Parathyroid adenoma (tissue), 2 donors: ENCODE measurements at regions not wholly inside any gene's neighbourhood (a gene's known extent, or its start where the extent isn't known, plus 50 kb on each side); places are given as distances from the start of the nearest gene placed in this dataset.

Experiments used
- H2AFZ ChIP-seq: fragments of 300-600 bp; sonication (generic); one replicate; pipeline ENCODE4 v1.7.0; 2017; ENCODE audit warnings: antibody characterized with exemption, mild to moderate bottlenecking
- H3K27ac ChIP-seq: fragments of 300-600 bp; sonication (generic); one replicate; pipeline ENCODE4 v1.7.0; 2017
- H3K27me3 ChIP-seq: fragments of 300-600 bp; sonication (generic); one replicate; pipeline ENCODE4 v1.7.0; 2017; ENCODE audit warnings: low read length; ENCODE audit not compliant: control insufficient read depth, insufficient read depth
- H3K36me3 ChIP-seq: fragments of 300-600 bp; sonication (generic); one replicate; pipeline ENCODE4 v1.7.0; 2017; ENCODE audit warnings: low read length; ENCODE audit not compliant: control insufficient read depth, insufficient read depth
- H3K4me1 ChIP-seq: fragments of 300-600 bp; sonication (generic); one replicate; pipeline ENCODE4 v1.7.0; 2017; ENCODE audit warnings: control low read depth
- H3K4me2 ChIP-seq: fragments of 300-600 bp; sonication (generic); one replicate; pipeline ENCODE4 v1.7.0; 2017; ENCODE audit warnings: low read length
- H3K4me3 ChIP-seq: fragments of 300-600 bp; sonication (generic); one replicate; pipeline ENCODE4 v1.7.0; 2017; ENCODE audit warnings: low read depth, low read length
- H3K79me2 ChIP-seq: fragments of 300-600 bp; sonication (generic); one replicate; pipeline ENCODE4 v1.7.0; 2017; ENCODE audit warnings: control low read depth
- H3K9ac ChIP-seq: fragments of 300-600 bp; sonication (generic); one replicate; pipeline ENCODE4 v1.7.0; 2017; ENCODE audit warnings: mild to moderate bottlenecking
- H3K9me3 ChIP-seq: fragments of 300-600 bp; sonication (generic); one replicate; pipeline ENCODE4 v1.7.0; 2017; ENCODE audit warnings: low read length; ENCODE audit not compliant: control insufficient read depth
- TF ChIP-seq, protein P1 (sequence below): fragments of 300-600 bp; sonication (generic); IDR thresholded peaks from one replicate; pipeline ENCODE4 v1.7.0; 2017; ENCODE audit warnings: antibody characterized with exemption, mild to moderate bottlenecking
- donor health status: primary hyperparathyroidism.

DNA sequence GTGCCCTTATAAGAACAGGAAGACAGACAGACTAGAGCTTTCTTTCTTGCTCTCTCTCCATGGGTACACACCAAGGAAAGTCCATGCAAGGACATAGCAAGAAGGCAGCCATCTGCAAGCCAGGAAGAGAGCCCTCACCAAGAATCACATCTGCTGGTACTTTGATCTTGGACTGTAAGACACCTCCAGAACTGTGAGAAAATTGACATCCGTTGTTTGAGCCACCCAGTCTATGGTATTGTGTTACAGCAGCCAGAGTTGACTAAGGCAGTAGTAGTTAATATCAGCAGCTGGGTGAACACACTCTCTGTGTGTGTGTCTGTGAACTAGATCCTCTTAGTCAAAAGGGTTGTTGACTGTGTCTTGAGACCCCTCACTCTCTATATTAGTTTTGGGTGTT, 53.8 kb upstream of the PPP2R5A start:
- no peaks in the 10 kb centered on the region for H3K27me3 ChIP-seq
- no peak overlapping the region for H3K4me2 ChIP-seq
- H3K79me2 ChIP-seq, result no peaks in the 10 kb centered on the region
- TF ChIP-seq, protein P1, sequence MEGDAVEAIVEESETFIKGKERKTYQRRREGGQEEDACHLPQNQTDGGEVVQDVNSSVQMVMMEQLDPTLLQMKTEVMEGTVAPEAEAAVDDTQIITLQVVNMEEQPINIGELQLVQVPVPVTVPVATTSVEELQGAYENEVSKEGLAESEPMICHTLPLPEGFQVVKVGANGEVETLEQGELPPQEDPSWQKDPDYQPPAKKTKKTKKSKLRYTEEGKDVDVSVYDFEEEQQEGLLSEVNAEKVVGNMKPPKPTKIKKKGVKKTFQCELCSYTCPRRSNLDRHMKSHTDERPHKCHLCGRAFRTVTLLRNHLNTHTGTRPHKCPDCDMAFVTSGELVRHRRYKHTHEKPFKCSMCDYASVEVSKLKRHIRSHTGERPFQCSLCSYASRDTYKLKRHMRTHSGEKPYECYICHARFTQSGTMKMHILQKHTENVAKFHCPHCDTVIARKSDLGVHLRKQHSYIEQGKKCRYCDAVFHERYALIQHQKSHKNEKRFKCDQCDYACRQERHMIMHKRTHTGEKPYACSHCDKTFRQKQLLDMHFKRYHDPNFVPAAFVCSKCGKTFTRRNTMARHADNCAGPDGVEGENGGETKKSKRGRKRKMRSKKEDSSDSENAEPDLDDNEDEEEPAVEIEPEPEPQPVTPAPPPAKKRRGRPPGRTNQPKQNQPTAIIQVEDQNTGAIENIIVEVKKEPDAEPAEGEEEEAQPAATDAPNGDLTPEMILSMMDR, result no peak
- H3K9me3 ChIP-seq, result no peaks in the 10 kb centered on the region
- no peak overlapping the region for H3K9ac ChIP-seq
- H3K4me1 ChIP-seq, result no peaks in the 10 kb centered on the region
- no peaks in the 10 kb centered on the region for H3K36me3 ChIP-seq
- H3K4me3 ChIP-seq, result no peak overlapping the region
- H2AFZ ChIP-seq, result no peak overlapping the region
- no peak overlapping the region for H3K27ac ChIP-seq

DNA sequence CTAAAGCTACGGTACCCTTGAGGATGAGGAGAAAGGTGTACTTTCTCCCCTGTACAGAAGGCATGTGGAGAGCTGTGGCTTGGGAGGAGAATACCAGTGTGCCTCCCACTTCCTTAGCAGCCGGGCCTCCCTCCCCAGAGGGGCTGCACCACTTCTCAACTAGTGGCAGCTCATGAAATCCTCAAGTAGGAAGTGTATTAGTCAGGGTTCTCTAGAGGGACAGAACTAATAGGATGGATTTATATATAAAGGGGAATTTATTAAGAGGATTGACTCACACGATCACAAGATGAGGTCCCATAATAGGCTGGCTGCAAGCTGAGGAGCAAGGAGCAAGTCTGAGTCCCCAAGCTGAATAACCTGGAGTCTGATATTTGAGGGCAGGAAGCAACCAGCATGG, 53.1 kb upstream of the PPP2R5A start:
- H3K36me3 ChIP-seq, result no peaks in the 10 kb centered on the region
- TF ChIP-seq, protein P1, result no peak
- H3K9me3 ChIP-seq, result no peaks in the 10 kb centered on the region
- no peak overlapping the region for H2AFZ ChIP-seq
- H3K27me3 ChIP-seq, result no peaks in the 10 kb centered on the region
- no peaks in the 10 kb centered on the region for H3K79me2 ChIP-seq
- H3K27ac ChIP-seq, result no peak overlapping the region
- H3K4me3 ChIP-seq, result no peak overlapping the region
- H3K4me2 ChIP-seq, result no peak overlapping the region
- H3K4me1 ChIP-seq, result no peaks in the 10 kb centered on the region
- H3K9ac ChIP-seq, result no peak overlapping the region

DNA sequence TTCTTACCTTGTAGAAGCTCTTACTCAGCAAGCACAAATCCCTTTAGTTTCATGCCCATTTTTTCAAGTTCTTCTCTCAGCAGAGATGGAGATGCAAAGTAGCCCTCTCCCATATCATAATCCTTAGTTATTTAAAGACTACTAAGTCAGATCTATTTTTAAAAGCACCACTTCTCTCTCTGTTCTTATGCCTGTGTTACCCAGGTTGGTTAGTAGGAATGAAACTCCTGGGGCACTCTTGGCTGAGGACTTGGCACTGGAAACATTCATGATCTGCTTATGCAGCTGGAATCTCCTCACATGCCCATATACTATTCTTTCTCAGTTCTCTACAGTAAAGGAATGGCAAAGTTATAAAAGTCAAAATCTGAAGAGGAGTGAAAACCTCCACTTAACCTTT, 51.9 kb upstream of the PPP2R5A start:
- no peaks in the 10 kb centered on the region for H3K36me3 ChIP-seq
- no peaks in the 10 kb centered on the region for H3K27me3 ChIP-seq
- H3K9me3 ChIP-seq, result no peaks in the 10 kb centered on the region
- H3K4me3 ChIP-seq, result no peak overlapping the region
- no peak overlapping the region for H2AFZ ChIP-seq
- H3K79me2 ChIP-seq, result no peaks in the 10 kb centered on the region
- no peak overlapping the region for H3K9ac ChIP-seq
- H3K27ac ChIP-seq, result no peak overlapping the region
- peaks cover 2% of the 10 kb centered on the region for H3K4me1 ChIP-seq
- H3K4me2 ChIP-seq, result no peak overlapping the region
- TF ChIP-seq, protein P1, result no peak

DNA sequence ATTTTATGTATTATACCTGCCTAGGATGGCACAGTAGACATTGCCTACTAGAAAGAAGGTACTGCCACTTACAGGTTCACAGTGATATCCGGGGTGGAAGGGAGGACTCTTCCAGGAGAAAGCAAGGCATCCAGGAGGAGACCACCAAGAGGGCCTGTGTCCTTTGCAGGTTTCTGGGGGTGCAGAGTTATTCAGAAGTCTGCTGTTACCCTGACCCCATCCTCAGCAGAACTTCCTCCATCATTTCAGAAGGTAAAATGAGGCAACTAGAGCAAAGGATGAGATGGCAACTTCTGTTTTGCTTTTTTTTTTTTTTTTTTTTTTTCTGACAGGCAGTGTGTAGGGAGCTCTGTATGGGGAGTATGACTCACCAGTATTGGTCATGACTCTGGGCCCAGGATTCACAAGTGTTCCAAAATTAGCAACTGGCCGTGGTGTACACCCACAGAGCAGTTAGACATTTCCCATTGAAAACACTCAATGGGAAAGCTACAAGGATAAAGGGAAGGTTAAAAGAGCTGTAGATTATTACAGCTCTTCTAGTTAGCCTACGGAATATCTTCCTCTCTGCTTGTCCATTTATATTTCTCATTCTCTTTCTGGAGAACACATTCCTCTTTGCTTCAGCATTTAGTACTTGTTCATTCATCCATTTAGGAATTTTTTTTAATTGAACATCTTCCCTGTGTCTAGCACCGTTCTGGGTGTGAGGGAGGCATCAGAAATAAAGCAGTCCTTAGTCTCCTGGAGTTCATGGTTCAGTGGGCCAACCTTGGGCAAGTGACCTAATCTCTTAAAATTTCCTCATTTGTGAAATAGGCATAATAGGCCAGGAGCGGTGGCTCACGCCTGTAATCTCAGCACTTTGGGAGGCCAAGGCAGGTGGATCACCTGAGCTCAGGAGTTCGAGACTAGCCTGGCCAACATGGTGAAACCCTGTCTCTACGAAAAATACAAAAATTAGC, 50.5 kb upstream of the PPP2R5A start:
- Histone ChIP-seq H3K4me1 (peaks cover 10% of the 10 kb centered on the region), H3K79me2 (no peaks in the 10 kb centered on the region), H3K9me3 (no peaks in the 10 kb centered on the region), H3K36me3 (no peaks in the 10 kb centered on the region), H3K4me3 (no peak overlapping the region), H2AFZ (no peak overlapping the region), H3K27ac (no peak overlapping the region), H3K27me3 (no peaks in the 10 kb centered on the region), H3K4me2 (no peak overlapping the region), H3K9ac (no peak overlapping the region)
- TF ChIP-seq, protein P1, result no peak
